ENCODE measurements at regions not wholly inside any gene's neighbourhood (a gene's known extent, or its start where the extent isn't known, plus 50 kb on each side); places are given as distances from the start of the nearest gene placed in this dataset.

DNA sequence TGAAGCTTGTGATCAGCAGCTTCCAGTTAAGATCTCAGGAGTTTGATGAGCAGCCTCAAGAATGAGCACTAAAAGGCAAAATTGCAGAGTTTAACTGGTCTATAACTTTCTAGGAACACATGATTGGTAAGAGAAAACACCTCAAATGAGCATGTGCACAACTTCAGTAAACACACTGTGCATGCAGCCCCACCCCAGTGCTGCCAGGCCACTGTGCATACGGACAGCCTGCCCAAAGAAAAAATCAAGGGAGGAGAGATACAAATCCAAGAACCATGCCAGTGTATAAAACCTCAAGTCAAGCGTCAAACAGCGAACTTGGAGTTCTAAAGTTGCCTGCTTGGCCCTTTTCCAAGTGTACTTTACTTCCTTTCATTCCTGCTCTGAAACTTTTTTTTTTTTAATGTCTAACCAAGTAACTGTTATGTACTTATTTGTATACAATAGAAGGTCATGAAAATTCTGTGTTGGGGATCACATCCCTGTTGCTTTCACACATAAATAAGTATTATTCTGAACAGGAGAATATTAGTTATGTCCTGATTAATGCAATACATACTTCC is 125.6 kb upstream of the TSLP start:
- TF ChIP-seq, protein P1, sequence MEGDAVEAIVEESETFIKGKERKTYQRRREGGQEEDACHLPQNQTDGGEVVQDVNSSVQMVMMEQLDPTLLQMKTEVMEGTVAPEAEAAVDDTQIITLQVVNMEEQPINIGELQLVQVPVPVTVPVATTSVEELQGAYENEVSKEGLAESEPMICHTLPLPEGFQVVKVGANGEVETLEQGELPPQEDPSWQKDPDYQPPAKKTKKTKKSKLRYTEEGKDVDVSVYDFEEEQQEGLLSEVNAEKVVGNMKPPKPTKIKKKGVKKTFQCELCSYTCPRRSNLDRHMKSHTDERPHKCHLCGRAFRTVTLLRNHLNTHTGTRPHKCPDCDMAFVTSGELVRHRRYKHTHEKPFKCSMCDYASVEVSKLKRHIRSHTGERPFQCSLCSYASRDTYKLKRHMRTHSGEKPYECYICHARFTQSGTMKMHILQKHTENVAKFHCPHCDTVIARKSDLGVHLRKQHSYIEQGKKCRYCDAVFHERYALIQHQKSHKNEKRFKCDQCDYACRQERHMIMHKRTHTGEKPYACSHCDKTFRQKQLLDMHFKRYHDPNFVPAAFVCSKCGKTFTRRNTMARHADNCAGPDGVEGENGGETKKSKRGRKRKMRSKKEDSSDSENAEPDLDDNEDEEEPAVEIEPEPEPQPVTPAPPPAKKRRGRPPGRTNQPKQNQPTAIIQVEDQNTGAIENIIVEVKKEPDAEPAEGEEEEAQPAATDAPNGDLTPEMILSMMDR (IDR thresholded peaks at IDR 0.05; ENCODE audit: low read depth, low read length) = no peak
- Histone ChIP-seq H3K4me3 (ENCODE audit: low read depth, low read length) (no peak overlapping the region), H3K36me3 (no peaks in the 10 kb centered on the region), H3K27ac (no peak overlapping the region), H3K27me3 (ENCODE audit: insufficient read depth, low read depth, severe bottlenecking) (peaks cover 3% of the 10 kb centered on the region), H3K9me3 (ENCODE audit: severe bottlenecking) (no peaks in the 10 kb centered on the region)
- DNase-seq = no peak

DNA sequence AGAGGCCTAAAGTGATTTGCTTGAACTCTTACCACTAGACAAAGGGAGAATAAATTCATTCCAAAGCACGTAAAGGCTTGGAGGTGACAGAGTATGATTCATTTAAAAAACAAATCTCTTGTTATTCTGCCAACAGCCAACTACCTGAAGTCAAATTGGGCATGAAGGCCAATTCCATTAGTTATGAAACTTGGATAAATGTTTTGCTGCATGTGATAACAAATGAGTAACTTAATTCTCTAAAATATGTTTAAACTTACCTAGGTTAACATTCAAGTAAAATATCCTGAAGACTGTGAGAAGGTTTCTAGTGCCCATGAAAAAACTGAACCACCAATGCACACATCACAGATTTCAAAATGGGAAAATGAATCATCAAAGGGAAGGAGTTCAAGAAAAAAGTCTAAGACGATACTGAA is 120.1 kb upstream of the TSLP start:
- no peaks in the 10 kb centered on the region for H3K9me3 ChIP-seq (ENCODE audit: severe bottlenecking)
- DNase-seq = no peak
- H3K36me3 ChIP-seq = no peaks in the 10 kb centered on the region
- no peak overlapping the region for H3K4me3 ChIP-seq (ENCODE audit: low read depth, low read length)
- no peaks in the 10 kb centered on the region for H3K27me3 ChIP-seq (ENCODE audit: insufficient read depth, low read depth, severe bottlenecking)
- H3K27ac ChIP-seq = no peak overlapping the region
- TF ChIP-seq, protein P1 (IDR thresholded peaks at IDR 0.05; ENCODE audit: low read depth, low read length) = no peak

DNA sequence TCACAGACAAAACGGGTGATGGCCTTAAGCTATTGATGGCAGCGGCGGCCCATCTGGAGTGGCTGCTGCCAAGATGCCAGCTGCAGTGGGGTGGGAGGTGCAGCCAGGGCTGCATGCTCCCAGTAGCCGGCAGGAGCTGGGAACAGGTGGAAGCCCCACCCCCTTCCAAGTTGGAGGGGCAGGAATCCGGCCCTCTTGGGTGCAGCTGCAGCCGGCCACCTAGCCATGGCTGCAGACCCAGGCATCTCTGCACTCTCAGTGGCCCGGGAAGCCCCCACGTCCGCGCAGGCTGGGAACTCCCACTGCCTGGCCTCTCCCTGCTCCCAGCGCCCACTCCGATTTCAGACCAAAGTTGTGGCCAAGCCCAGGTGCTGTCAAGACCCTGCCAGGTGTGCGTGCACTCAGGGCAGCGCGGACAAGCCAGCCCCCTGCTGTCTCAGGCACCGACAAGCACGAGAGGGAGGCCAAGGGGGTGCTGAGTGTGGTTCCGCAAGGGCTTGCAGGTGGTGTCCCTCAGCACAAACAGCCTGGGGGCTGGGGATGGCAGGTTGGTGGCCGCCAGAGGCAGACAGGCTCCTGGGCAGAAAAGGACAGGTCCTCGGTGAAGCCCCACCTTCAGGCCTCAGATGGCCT is 115.1 kb upstream of the TSLP start:
- no peaks in the 10 kb centered on the region for H3K9me3 ChIP-seq (ENCODE audit: severe bottlenecking)
- no peak overlapping the region for H3K27ac ChIP-seq
- H3K4me3 ChIP-seq (ENCODE audit: low read depth, low read length) = no peak overlapping the region
- TF ChIP-seq, protein P1 (IDR thresholded peaks at IDR 0.05; ENCODE audit: low read depth, low read length) = no peak
- DNase-seq = no peak
- H3K27me3 ChIP-seq (ENCODE audit: insufficient read depth, low read depth, severe bottlenecking) = no peaks in the 10 kb centered on the region
- no peaks in the 10 kb centered on the region for H3K36me3 ChIP-seq

DNA sequence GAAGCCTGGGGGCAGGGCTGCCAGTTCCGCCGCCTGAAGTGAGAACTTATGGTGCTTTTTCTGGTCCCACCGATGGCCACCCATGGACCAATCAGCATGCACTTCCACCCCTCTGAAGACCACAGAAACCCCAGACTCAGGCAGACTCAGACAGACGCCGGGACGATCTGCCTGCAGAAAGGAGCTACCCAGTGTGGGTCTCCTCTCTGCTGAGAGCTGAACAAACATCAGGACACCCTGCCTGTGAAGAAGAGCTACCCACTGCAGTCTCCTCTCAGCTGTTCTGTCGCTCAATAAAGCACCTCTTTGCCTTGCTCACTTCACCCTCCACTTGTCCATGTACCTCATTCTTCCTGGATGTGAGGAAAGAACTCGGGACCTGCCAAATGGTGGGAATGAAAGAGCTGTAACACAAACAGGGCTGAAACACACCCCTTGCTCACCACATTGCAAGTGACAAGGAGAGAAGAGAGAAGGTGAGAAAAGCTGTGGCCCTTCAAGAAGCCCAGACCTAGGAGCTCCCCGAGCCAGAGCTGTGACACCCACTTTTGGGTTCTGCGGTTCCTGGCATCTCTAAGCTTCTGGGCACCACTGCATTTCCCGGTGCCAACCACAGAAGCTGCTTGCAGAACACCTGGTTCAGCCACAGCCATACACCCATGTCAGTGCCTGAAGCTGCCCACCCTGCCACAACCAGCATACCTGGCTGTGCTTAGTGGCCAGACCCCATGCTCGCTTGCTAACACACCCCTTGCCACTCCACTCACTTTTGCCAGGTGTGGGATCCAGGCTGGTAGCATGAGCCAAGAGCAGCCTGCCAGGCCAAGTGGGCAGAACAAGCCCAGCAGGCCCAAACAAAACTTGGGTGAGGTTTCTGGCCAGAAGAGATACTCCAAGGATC is 114.3 kb upstream of the TSLP start:
- H3K9me3 ChIP-seq (ENCODE audit: severe bottlenecking) = no peaks in the 10 kb centered on the region
- H3K27ac ChIP-seq = no peak overlapping the region
- H3K27me3 ChIP-seq (ENCODE audit: insufficient read depth, low read depth, severe bottlenecking) = no peaks in the 10 kb centered on the region
- no peak for DNase-seq
- TF ChIP-seq, protein P1 (IDR thresholded peaks at IDR 0.05; ENCODE audit: low read depth, low read length) = no peak
- no peaks in the 10 kb centered on the region for H3K36me3 ChIP-seq
- H3K4me3 ChIP-seq (ENCODE audit: low read depth, low read length) = no peak overlapping the region

DNA sequence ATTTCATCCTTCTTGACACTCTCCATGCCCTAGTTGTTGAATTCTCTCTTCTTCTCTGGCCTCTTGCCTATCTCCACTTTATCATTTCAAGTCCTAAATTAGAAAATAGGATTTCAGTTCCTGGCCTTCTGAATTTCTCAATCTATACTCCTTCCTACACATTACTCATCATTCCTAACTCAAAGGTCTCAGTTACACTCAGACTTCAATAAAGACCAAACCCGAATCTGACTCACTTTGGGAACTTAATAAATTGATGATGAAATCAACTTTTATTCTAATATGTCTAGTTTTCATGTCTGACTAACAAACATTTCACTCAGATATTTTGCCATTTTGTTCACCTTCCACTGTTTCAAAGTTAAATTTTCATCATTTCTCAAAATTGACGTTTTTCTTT is 113.6 kb upstream of the TSLP start:
- DNase-seq = no peak
- H3K27ac ChIP-seq = no peak overlapping the region
- no peaks in the 10 kb centered on the region for H3K9me3 ChIP-seq (ENCODE audit: severe bottlenecking)
- TF ChIP-seq, protein P1 (IDR thresholded peaks at IDR 0.05; ENCODE audit: low read depth, low read length) = no peak
- H3K4me3 ChIP-seq (ENCODE audit: low read depth, low read length) = no peak overlapping the region
- no peaks in the 10 kb centered on the region for H3K36me3 ChIP-seq
- no peaks in the 10 kb centered on the region for H3K27me3 ChIP-seq (ENCODE audit: insufficient read depth, low read depth, severe bottlenecking)
